H1 (cell line): ENCODE measurements at regions not wholly inside any gene's neighbourhood (a gene's known extent, or its start where the extent isn't known, plus 50 kb on each side); places are given as distances from the start of the nearest gene placed in this dataset.

ENCODE experiments used
- CTCF ChIA-PET: fragments of 300-600 bp; sonication (Branson Sonifier 250); formaldehyde crosslinking; loops from one replicate; lab custom pipeline; 2021; ENCODE audit not compliant: partially characterized antibody; lab: Charles Lee
- POLR2A ChIA-PET: fragments of 300-600 bp; sonication (Branson Sonifier 250); formaldehyde crosslinking; loops from one replicate; lab custom pipeline; 2021; ENCODE audit warnings: inconsistent platforms; ENCODE audit not compliant: partially characterized antibody; lab: Charles Lee
- DNase-seq, 2 experiments: peaks; one replicate each; pipeline versions ENCODE4 v3.0.0 to v3.0.0-alpha.2; 2010 to 2022; ENCODE audit warnings: low spot score in 2 of 2, low read depth in 1 of 2, mixed read lengths in 1 of 2
- FAIRE-seq: peaks from 2 replicates; lab custom pipeline; 2011; peaks lifted over from hg19 to GRCh38; lab: Jason Lieb, UNC
- H2AFZ ChIP-seq: 2 replicates; pipeline ENCODE4 v1.8.1; 2012; ENCODE audit warnings: low read length, inconsistent platforms
- H2AK5ac ChIP-seq: 2 replicates; pipeline ENCODE4 v1.6.1; 2013; ENCODE audit warnings: low read depth, low read length
- H2BK120ac ChIP-seq: replicated peaks from 2 replicates; pipeline ENCODE3; 2013; ENCODE audit warnings: low read depth, low read length, inconsistent platforms
- H2BK12ac ChIP-seq: 2 replicates; pipeline ENCODE4 v1.6.1; 2013; ENCODE audit warnings: low read depth, low read length
- H2BK15ac ChIP-seq: 2 replicates; pipeline ENCODE4 v1.6.1; 2013; ENCODE audit warnings: low read length
- H2BK20ac ChIP-seq: 2 replicates; pipeline ENCODE4 v1.6.1; 2013; ENCODE audit warnings: low read length
- H2BK5ac ChIP-seq: 2 replicates; pipeline ENCODE4 v1.6.1; 2013; ENCODE audit warnings: low read depth, low read length
- H3K14ac ChIP-seq: 2 replicates; pipeline ENCODE4 v1.6.1; 2013; ENCODE audit warnings: inconsistent platforms; ENCODE audit not compliant: insufficient read length
- H3K18ac ChIP-seq: 2 replicates; pipeline ENCODE4 v1.6.1; 2013; ENCODE audit warnings: low read length; ENCODE audit errors: extremely low read depth
- H3K23ac ChIP-seq: 2 replicates; pipeline ENCODE4 v1.6.1; 2013; ENCODE audit warnings: inconsistent platforms; ENCODE audit not compliant: insufficient read length
- H3K23me2 ChIP-seq: 2 replicates; pipeline ENCODE4 v1.6.1; 2013; ENCODE audit warnings: low read depth, low read length
- H3K27ac ChIP-seq: 2 replicates; pipeline ENCODE4 v1.6.1; 2011; ENCODE audit warnings: low read depth, low read length, inconsistent platforms
- H3K27me3 ChIP-seq, 4 experiments: replicated peaks in 1 of 4; 1 replicate in 1 of 4; 2 replicates in 3 of 4; pipeline versions ENCODE4 v1.6.1 to v1.8.1; 2011 to 2013; ENCODE audit warnings: low read length in 3 of 4, mild to moderate bottlenecking in 3 of 4, inconsistent platforms in 2 of 4, mixed read lengths in 2 of 4, moderate library complexity in 1 of 4; ENCODE audit not compliant: control insufficient read depth in 3 of 4, insufficient read depth in 3 of 4; ENCODE audit errors: extremely low read depth in 1 of 4
- H3K36me3 ChIP-seq, 4 experiments: 2 replicates each; pipeline versions ENCODE4 v1.6.1 to v1.8.1; 2011 to 2013; ENCODE audit warnings: mild to moderate bottlenecking in 4 of 4, low read length in 3 of 4, moderate library complexity in 2 of 4, control low read depth in 1 of 4, inconsistent platforms in 1 of 4; ENCODE audit not compliant: insufficient read depth in 4 of 4, control insufficient read depth in 2 of 4
- H3K4ac ChIP-seq: replicated peaks from 2 replicates; pipeline ENCODE3; 2013; ENCODE audit warnings: low read length, low read depth, mixed read lengths, inconsistent platforms; ENCODE audit not compliant: insufficient read length
- H3K4me1 ChIP-seq, 4 experiments: replicated peaks in 1 of 4; 1 replicate in 1 of 4; 2 replicates in 3 of 4; pipeline versions ENCODE4 v1.6.1 to v1.8.1; 2011 to 2013; ENCODE audit warnings: low read length in 3 of 4, inconsistent platforms in 2 of 4, mixed read lengths in 1 of 4; ENCODE audit not compliant: insufficient read depth in 4 of 4, control insufficient read depth in 3 of 4
- H3K4me2 ChIP-seq, 2 experiments: 2 replicates each; pipeline versions ENCODE4 v1.6.1 to v1.8.1; 2011 to 2013; ENCODE audit warnings: low read depth in 2 of 2, low read length in 2 of 2, control low read depth in 1 of 2, inconsistent platforms in 1 of 2, mild to moderate bottlenecking in 1 of 2; ENCODE audit not compliant: insufficient read depth in 1 of 2
- H3K4me3 ChIP-seq, 4 experiments: fragments of 200-600, 300-600 bp in 1 of 4; sonication (generic), shearing (Covaris generic), sonication (Bioruptor Twin) in 1 of 4; 2 replicates each; pipeline versions ENCODE4 v1.5.1 to v1.8.1; 2011 to 2016; ENCODE audit warnings: low read length in 4 of 4, low read depth in 3 of 4, control low read depth in 2 of 4, inconsistent platforms in 2 of 4, mild to moderate bottlenecking in 2 of 4, mixed read lengths in 1 of 4, moderate library complexity in 1 of 4; ENCODE audit not compliant: insufficient read depth in 2 of 4; ENCODE audit errors: extremely low read depth in 1 of 4
- H3K56ac ChIP-seq: replicated peaks from 2 replicates; pipeline ENCODE3; 2013; ENCODE audit warnings: low read depth, mild to moderate bottlenecking, mixed read lengths, low read length, inconsistent platforms; ENCODE audit not compliant: insufficient read length
- H3K79me1 ChIP-seq: 2 replicates; pipeline ENCODE4 v1.6.1; 2013; ENCODE audit warnings: low read depth, low read length, control low read depth
- H3K79me2 ChIP-seq, 2 experiments: 2 replicates each; pipeline versions ENCODE4 v1.6.1 to v1.8.1; 2012 to 2013; ENCODE audit warnings: low read length in 2 of 2, mild to moderate bottlenecking in 2 of 2, inconsistent platforms in 1 of 2; ENCODE audit not compliant: insufficient read depth in 2 of 2, control insufficient read depth in 1 of 2
- H3K9ac ChIP-seq, 4 experiments: replicated peaks in 1 of 4; 1 replicate in 1 of 4; 2 replicates in 3 of 4; pipeline versions ENCODE4 v1.6.1 to v1.8.1; 2011 to 2013; ENCODE audit warnings: low read depth in 3 of 4, low read length in 3 of 4, control low read depth in 2 of 4, mild to moderate bottlenecking in 2 of 4, moderate library complexity in 2 of 4, inconsistent platforms in 1 of 4; ENCODE audit errors: extremely low read depth in 1 of 4
- H3K9me3 ChIP-seq, 2 experiments: 2 replicates each; pipeline versions ENCODE4 v1.6.1 to v1.8.1; 2012 to 2013; ENCODE audit warnings: mild to moderate bottlenecking in 2 of 2, moderate library complexity in 2 of 2, control low read depth in 1 of 2, inconsistent platforms in 1 of 2, low read depth in 1 of 2, low read length in 1 of 2, mixed read lengths in 1 of 2; ENCODE audit not compliant: insufficient read depth in 2 of 2
- H4K20me1 ChIP-seq, 2 experiments: replicated peaks in 1 of 2; 2 replicates each; pipeline versions ENCODE3 to v1.8.1; 2011 to 2013; ENCODE audit warnings: inconsistent platforms in 2 of 2, low read length in 2 of 2, mild to moderate bottlenecking in 1 of 2; ENCODE audit not compliant: insufficient read depth in 2 of 2, control insufficient read depth in 1 of 2
- H4K5ac ChIP-seq: 2 replicates; pipeline ENCODE4 v1.6.1; 2013; ENCODE audit warnings: low read length, low read depth, mixed read lengths, inconsistent platforms; ENCODE audit not compliant: insufficient read length
- H4K8ac ChIP-seq: 2 replicates; pipeline ENCODE4 v1.8.0; 2013; ENCODE audit warnings: mild to moderate bottlenecking, moderate library complexity, low read length, inconsistent platforms; ENCODE audit not compliant: insufficient read depth; ENCODE audit errors: extremely low read depth
- H4K91ac ChIP-seq: replicated peaks from 2 replicates; pipeline ENCODE3; 2013; ENCODE audit warnings: low read length, mixed read lengths, inconsistent platforms; ENCODE audit not compliant: insufficient read length
- BACH1 ChIP-seq: IDR thresholded peaks from 2 replicates; pipeline ENCODE4 v1.6.1; 2012; ENCODE audit warnings: low read length, improper control_type of control experiment
- CREB1 ChIP-seq: IDR thresholded peaks from 2 replicates; pipeline ENCODE4 v1.6.1; 2012; ENCODE audit warnings: inconsistent platforms
- CTBP2 ChIP-seq: IDR thresholded peaks from 2 replicates; pipeline ENCODE4 v1.7.0; 2011; ENCODE audit warnings: borderline replicate concordance, mild to moderate bottlenecking, moderate library complexity, mixed read lengths, low read length; ENCODE audit not compliant: insufficient read depth, insufficient read length
- HDAC2 ChIP-seq, 2 experiments: fragments of 300-600 bp in 1 of 2; sonication (generic) in 1 of 2; IDR thresholded peaks; 2 replicates each; pipeline ENCODE4 v1.6.1; 2011 to 2012; ENCODE audit warnings: low read depth in 2 of 2, low read length in 2 of 2, mild to moderate bottlenecking in 2 of 2, moderate library complexity in 2 of 2, borderline replicate concordance in 1 of 2, inconsistent platforms in 1 of 2
- MAFK ChIP-seq: IDR thresholded peaks from 2 replicates; pipeline ENCODE4 v1.6.1; 2012; ENCODE audit warnings: low read depth, mild to moderate bottlenecking, improper control_type of control experiment, low read length
- POLR2A ChIP-seq, 2 experiments: IDR thresholded peaks; 1 replicate in 1 of 2; 2 replicates in 1 of 2; pipeline ENCODE4 v1.6.1; 2011; ENCODE audit warnings: low read depth in 2 of 2, low read length in 2 of 2, mild to moderate bottlenecking in 2 of 2; ENCODE audit errors: control extremely low read depth in 1 of 2
- POU5F1 ChIP-seq: IDR thresholded peaks from 2 replicates; pipeline ENCODE4 v1.6.1; 2011; ENCODE audit warnings: low read depth, mild to moderate bottlenecking, low read length, moderate library complexity
- RFX5 ChIP-seq: IDR thresholded peaks from 2 replicates; pipeline ENCODE4 v1.6.1; 2011; ENCODE audit warnings: low read depth, low read length, improper control_type of control experiment, borderline replicate concordance
- SAP30 ChIP-seq: fragments of 300-600 bp; sonication (generic); IDR thresholded peaks from 2 replicates; pipeline ENCODE4 v1.7.1; 2012; ENCODE audit warnings: low read length, moderate library complexity, mild to moderate bottlenecking, inconsistent platforms; ENCODE audit not compliant: insufficient read depth, insufficient replicate concordance
- SIRT6 ChIP-seq: IDR thresholded peaks from one replicate; pipeline ENCODE4 v1.7.1; 2012; ENCODE audit warnings: low read length, inconsistent platforms
- SP1 ChIP-seq: IDR thresholded peaks from 2 replicates; pipeline ENCODE4 v1.6.1; 2011; ENCODE audit warnings: low read depth, low read length
- TAF7 ChIP-seq: optimal IDR thresholded peaks from 2 replicates; pipeline ENCODE3; 2011; ENCODE audit warnings: low read depth, mild to moderate bottlenecking, inconsistent platforms, low read length, moderate library complexity, borderline replicate concordance
- ZNF274 ChIP-seq: IDR thresholded peaks from 2 replicates; pipeline ENCODE4 v1.7.0; 2012; ENCODE audit warnings: low read length, borderline replicate concordance; ENCODE audit errors: extremely low read depth
- WGBS, 2 experiments: shearing (Covaris generic) in 1 of 2; methylation state at CpG; one replicate each; pipeline versions ENCODE4 v1.1.6 to v1.1.7; 2013 to 2015; ENCODE audit warnings: low lambda C conversion rate in 2 of 2, mixed read lengths in 2 of 2, inconsistent platforms in 1 of 2, low coverage in 1 of 2, missing lambda C conversion rate in 1 of 2; ENCODE audit not compliant: insufficient replicate concordance in 2 of 2, insufficient coverage in 1 of 2, insufficient read length in 1 of 2; ENCODE audit errors: extremely low coverage in 1 of 2, missing lambda C conversion rate in 1 of 2; 5-methylcytosine and 5-hydroxymethylcytosine counted together

- no peak overlapping the region for H3K23ac ChIP-seq
- H4K20me1 ChIP-seq, result no peaks in the 10 kb centered on the region
- H2BK20ac ChIP-seq, result no peak overlapping the region
- H2BK120ac ChIP-seq, result no peak overlapping the region
- no peak overlapping the region for H3K14ac ChIP-seq
- DNase-seq (no peak), FAIRE-seq (no peak)
- H2BK12ac ChIP-seq, result no peak overlapping the region
- H3K27me3 ChIP-seq, result peaks cover 0 to 1% (median 0%) of the 10 kb centered on the region in 4 experiments; a peak in 1 of 7 replicates
- H2BK15ac ChIP-seq, result no peak overlapping the region
- ChIA-PET CTCF (no interaction called here), POLR2A (no interaction called here)
- H3K27ac ChIP-seq, result no peak overlapping the region
- no peak overlapping the region for H4K8ac ChIP-seq
- no peak overlapping the region for H3K18ac ChIP-seq
- H3K4ac ChIP-seq, result no peak overlapping the region
- no peaks in the 10 kb centered on the region for H3K79me1 ChIP-seq
- H3K79me2 ChIP-seq, result no peaks in the 10 kb centered on the region
- H2AK5ac ChIP-seq, result no peak overlapping the region
- no peak overlapping the region for H3K4me3 ChIP-seq
- H2BK5ac ChIP-seq, result no peak overlapping the region
- H3K36me3 ChIP-seq, result no peaks in the 10 kb centered on the region
- H4K5ac ChIP-seq, result no peak overlapping the region
- H3K9me3 ChIP-seq, result no peaks in the 10 kb centered on the region
- 87% methylated on average over 7 of the region's 7 CpGs; no CpG with 5 or more reads in 1 of the 2 experiments for WGBS, 2 experiments
- no peak overlapping the region for H3K4me2 ChIP-seq
- no peak overlapping the region for H3K56ac ChIP-seq
- H3K9ac ChIP-seq, result no peak overlapping the region
- H3K23me2 ChIP-seq, result no peaks in the 10 kb centered on the region
- H3K4me1 ChIP-seq, result peaks cover 0 to 2% (median under 1%) of the 10 kb centered on the region in 4 experiments; a peak in 2 of 7 replicates
- no peak overlapping the region for H4K91ac ChIP-seq
- no peak overlapping the region for H2AFZ ChIP-seq
- no peak for TF ChIP-seq SIRT6
- TF ChIP-seq TAF7, result no peak
- no peak for TF ChIP-seq CREB1
- no peak for TF ChIP-seq ZNF274
- TF ChIP-seq BACH1, result no peak
- no peak for TF ChIP-seq CTBP2
- TF ChIP-seq HDAC2 (IDR thresholded peaks at IDR 0.05; ENCODE audit: borderline replicate concordance in 1 of 2, low read depth in 2 of 2, low read length in 2 of 2), result no peak
- no peak for TF ChIP-seq POU5F1
- TF ChIP-seq POLR2A (IDR thresholded peaks at IDR 0.05; ENCODE audit: control extremely low read depth in 1 of 2, low read depth in 2 of 2, low read length in 2 of 2), result no peak
- no peak for TF ChIP-seq SAP30
- no peak for TF ChIP-seq RFX5
- TF ChIP-seq SP1, result no peak
- no peak for TF ChIP-seq MAFK
Measured at GRCh38 chr3:15903759-15904720, 106.3 kb upstream of the ANKRD28 start.
